ENCODE measurements at regions not wholly inside any gene's neighbourhood (a gene's known extent, or its start where the extent isn't known, plus 50 kb on each side); places are given as distances from the start of the nearest gene placed in this dataset.
A peak's percentile ranks its signal among the peaks of the same experiment; 100 is the strongest.

GRCh38 chr17:31741371-31741770 is 117.7 kb downstream of the COPRS start:
- no peak for DNase-seq
- TF ChIP-seq CTCF (IDR thresholded peaks at IDR 0.05; ENCODE audit: borderline replicate concordance, extremely low read depth, insufficient read depth): no peak
- Histone ChIP-seq H3K9me3 (ENCODE audit: control insufficient read depth in 2 of 3, insufficient read depth in 1 of 3, low read length in 3 of 3) (no peaks in the 10 kb centered on the region), H3K9ac (ENCODE audit: low read length in 3 of 3) (no peak overlapping the region), H3K27ac (ENCODE audit: low read depth in 2 of 2, low read length in 2 of 2) (no peak overlapping the region), H3K36me3 (ENCODE audit: control insufficient read depth in 2 of 3, insufficient read depth in 3 of 3, low read length in 3 of 3) (no peaks in the 10 kb centered on the region), H3K4me1 (ENCODE audit: control insufficient read depth in 2 of 3, insufficient read depth in 2 of 3, low read depth in 1 of 3, low read length in 3 of 3) (peaks cover 0 to 3% (median 0%) of the 10 kb centered on the region in 3 donors), H3K27me3 (ENCODE audit: control insufficient read depth, insufficient read depth, low read length) (no peaks in the 10 kb centered on the region), H3K4me3 (ENCODE audit: low read length in 3 of 3) (no peak overlapping the region)
- no peak for FAIRE-seq
- intact Hi-C loops (cut with DNase I): no loop called here

GRCh38 chr17:31740611-31741082 is 118.4 kb downstream of the COPRS start:
- H3K36me3 ChIP-seq (ENCODE audit: control insufficient read depth in 2 of 3, insufficient read depth in 3 of 3, low read length in 3 of 3): no peaks in the 10 kb centered on the region
- no peak overlapping the region for H3K9ac ChIP-seq (ENCODE audit: low read length in 3 of 3)
- no peaks in the 10 kb centered on the region for H3K9me3 ChIP-seq (ENCODE audit: control insufficient read depth in 2 of 3, insufficient read depth in 1 of 3, low read length in 3 of 3)
- no peaks in the 10 kb centered on the region for H3K27me3 ChIP-seq (ENCODE audit: control insufficient read depth, insufficient read depth, low read length)
- DNase-seq (peak in 1 of 5 donors; percentile 6), FAIRE-seq (no peak)
- peaks cover 0 to 3% (median 0%) of the 10 kb centered on the region in 3 donors for H3K4me1 ChIP-seq (ENCODE audit: control insufficient read depth in 2 of 3, insufficient read depth in 2 of 3, low read depth in 1 of 3, low read length in 3 of 3)
- intact Hi-C loops (cut with DNase I): no loop called here
- H3K4me3 ChIP-seq (ENCODE audit: low read length in 3 of 3): no peak overlapping the region
- TF ChIP-seq CTCF (IDR thresholded peaks at IDR 0.05; ENCODE audit: borderline replicate concordance, extremely low read depth, insufficient read depth): no peak
- no peak overlapping the region for H3K27ac ChIP-seq (ENCODE audit: low read depth in 2 of 2, low read length in 2 of 2)

- H3K27ac ChIP-seq (ENCODE audit: low read depth in 2 of 2, low read length in 2 of 2): no peak overlapping the region
- intact Hi-C loops (cut with DNase I): no loop called here
- no peaks in the 10 kb centered on the region for H3K36me3 ChIP-seq (ENCODE audit: control insufficient read depth in 2 of 3, insufficient read depth in 3 of 3, low read length in 3 of 3)
- H3K9me3 ChIP-seq (ENCODE audit: control insufficient read depth in 2 of 3, insufficient read depth in 1 of 3, low read length in 3 of 3): no peaks in the 10 kb centered on the region
- no peak overlapping the region for H3K4me3 ChIP-seq (ENCODE audit: low read length in 3 of 3)
- FAIRE-seq (no peak), DNase-seq (no peak)
- H3K27me3 ChIP-seq (ENCODE audit: control insufficient read depth, insufficient read depth, low read length): no peaks in the 10 kb centered on the region
- H3K4me1 ChIP-seq (ENCODE audit: control insufficient read depth in 2 of 3, insufficient read depth in 2 of 3, low read depth in 1 of 3, low read length in 3 of 3): no peaks in the 10 kb centered on the region
- H3K9ac ChIP-seq (ENCODE audit: low read length in 3 of 3): no peak overlapping the region
- no peak for TF ChIP-seq CTCF (IDR thresholded peaks at IDR 0.05; ENCODE audit: borderline replicate concordance, extremely low read depth, insufficient read depth)
Observed at GRCh38 chr17:31738996-31739699, 119.9 kb downstream of the COPRS start.
